Fibroblast of lung (primary cell): ENCODE measurements at regions not wholly inside any gene's neighbourhood (a gene's known extent, or its start where the extent isn't known, plus 50 kb on each side); places are given as distances from the start of the nearest gene placed in this dataset.

ENCODE experiments used
- DNase-seq, 2 donors: peaks; one replicate each; pipeline versions ENCODE4 v3.0.0 to v3.0.0-alpha.2; 2010; ENCODE audit warnings: low read depth in 2 of 2
- H2AFZ ChIP-seq: 2 replicates; pipeline ENCODE4 v1.5.1; 2012; ENCODE audit warnings: low read length, control low read depth, inconsistent platforms
- H3K27ac ChIP-seq: 2 replicates; pipeline ENCODE4 v1.5.1; 2011; ENCODE audit warnings: low read length, control low read depth; ENCODE audit not compliant: insufficient read depth
- H3K27me3 ChIP-seq: 2 replicates; pipeline ENCODE4 v1.5.1; 2011; ENCODE audit warnings: mild to moderate bottlenecking, low read length; ENCODE audit not compliant: control insufficient read depth, insufficient read depth
- H3K36me3 ChIP-seq: 2 replicates; pipeline ENCODE4 v1.5.1; 2011; ENCODE audit warnings: low read length; ENCODE audit not compliant: control insufficient read depth, insufficient read depth
- H3K4me1 ChIP-seq: 2 replicates; pipeline ENCODE4 v1.5.1; 2011; ENCODE audit warnings: low read length; ENCODE audit not compliant: control insufficient read depth, insufficient read depth; ENCODE audit errors: extremely low read depth
- H3K4me2 ChIP-seq: 2 replicates; pipeline ENCODE4 v1.5.1; 2011; ENCODE audit warnings: low read length, control low read depth; ENCODE audit not compliant: insufficient read depth; ENCODE audit errors: extremely low read depth
- H3K4me3 ChIP-seq, 4 experiments: fragments of 200-600 bp in 1 of 4; sonication (generic) in 1 of 4; replicated peaks in 1 of 4; 2 replicates each; pipeline ENCODE4 v1.5.1; 2011 to 2016; ENCODE audit warnings: low read length in 4 of 4, low read depth in 3 of 4, mild to moderate bottlenecking in 3 of 4, control low read depth in 2 of 4, inconsistent platforms in 1 of 4, mixed read lengths in 1 of 4; ENCODE audit not compliant: insufficient read depth in 1 of 4; ENCODE audit errors: control extremely low read depth in 1 of 4
- H3K79me2 ChIP-seq: 2 replicates; pipeline ENCODE4 v1.5.1; 2012; ENCODE audit warnings: mild to moderate bottlenecking, low read length, inconsistent platforms; ENCODE audit not compliant: control insufficient read depth, insufficient read depth
- H3K9ac ChIP-seq: 2 replicates; pipeline ENCODE4 v1.5.1; 2011; ENCODE audit warnings: mild to moderate bottlenecking, low read length, control low read depth; ENCODE audit not compliant: insufficient read depth
- H3K9me3 ChIP-seq: 2 replicates; pipeline ENCODE4 v1.5.1; 2012; ENCODE audit warnings: low read depth, low read length; ENCODE audit not compliant: control insufficient read depth, insufficient read depth
- H4K20me1 ChIP-seq: 2 replicates; pipeline ENCODE4 v1.5.1; 2011; ENCODE audit warnings: low read length; ENCODE audit not compliant: control insufficient read depth, insufficient read depth; ENCODE audit errors: extremely low read depth
- CTCF ChIP-seq, 2 donors: IDR thresholded peaks in 1 of 2; conservative IDR thresholded peaks in 1 of 2; 1 replicate in 1 of 2; 2 replicates in 1 of 2; pipeline ENCODE4 v1.5.1; 2011 to 2012; ENCODE audit warnings: low read length in 2 of 2, control low read depth in 1 of 2, inconsistent platforms in 1 of 2, low read depth in 1 of 2, mild to moderate bottlenecking in 1 of 2
- EZH2 ChIP-seq: IDR thresholded peaks from 2 replicates; pipeline ENCODE4 v1.5.1; 2012; ENCODE audit warnings: low read length, control low read depth, mild to moderate bottlenecking; ENCODE audit errors: missing control alignments

- Histone ChIP-seq H3K4me3 (no peak overlapping the region), H3K27me3 (no peaks in the 10 kb centered on the region), H3K9me3 (no peaks in the 10 kb centered on the region), H3K36me3 (no peaks in the 10 kb centered on the region), H4K20me1 (no peaks in the 10 kb centered on the region), H3K27ac (no peak overlapping the region), H3K9ac (no peak overlapping the region), H3K79me2 (no peaks in the 10 kb centered on the region), H3K4me2 (no peak overlapping the region), H3K4me1 (no peaks in the 10 kb centered on the region), H2AFZ (no peak overlapping the region)
- no peak for TF ChIP-seq CTCF (conservative IDR thresholded peaks at IDR 0.05 in 1 of 2, IDR thresholded peaks at IDR 0.05 in 1 of 2; ENCODE audit: low read depth in 1 of 2, low read length in 2 of 2)
- no peak for TF ChIP-seq EZH2
- no peak for DNase-seq
Measured at GRCh38 chr7:51700593-51701215, 384.1 kb upstream of the COBL start.

GRCh38 chr7:51693258-51693657 lies 376.6 kb upstream of the COBL start:
- H3K27me3 ChIP-seq: no peaks in the 10 kb centered on the region
- TF ChIP-seq EZH2 (no peak), CTCF (conservative IDR thresholded peaks at IDR 0.05 in 1 of 2, IDR thresholded peaks at IDR 0.05 in 1 of 2; ENCODE audit: low read depth in 1 of 2, low read length in 2 of 2) (no peak)
- no peak overlapping the region for H3K9ac ChIP-seq
- H3K9me3 ChIP-seq: no peaks in the 10 kb centered on the region
- H4K20me1 ChIP-seq: no peaks in the 10 kb centered on the region
- no peak overlapping the region for H3K4me3 ChIP-seq
- H3K36me3 ChIP-seq: no peaks in the 10 kb centered on the region
- H3K27ac ChIP-seq: no peak overlapping the region
- no peak overlapping the region for H3K4me2 ChIP-seq
- DNase-seq: no peak
- H3K79me2 ChIP-seq: no peaks in the 10 kb centered on the region
- H2AFZ ChIP-seq: no peak overlapping the region
- no peaks in the 10 kb centered on the region for H3K4me1 ChIP-seq

- Histone ChIP-seq H3K79me2 (no peaks in the 10 kb centered on the region), H3K27ac (no peak overlapping the region), H3K9me3 (no peaks in the 10 kb centered on the region), H3K4me1 (no peaks in the 10 kb centered on the region), H2AFZ (no peak overlapping the region), H3K36me3 (no peaks in the 10 kb centered on the region), H3K4me3 (no peak overlapping the region), H4K20me1 (no peaks in the 10 kb centered on the region), H3K27me3 (no peaks in the 10 kb centered on the region), H3K4me2 (no peak overlapping the region), H3K9ac (no peak overlapping the region)
- DNase-seq: no peak
- no peak for TF ChIP-seq EZH2
Measured at GRCh38 chr7:51689547-51689946, 372.9 kb upstream of the COBL start.
